Transverse colon (tissue), 4 donors: ENCODE measurements at regions not wholly inside any gene's neighbourhood (a gene's known extent, or its start where the extent isn't known, plus 50 kb on each side); places are given as distances from the start of the nearest gene placed in this dataset.

Experiments
- DNase-seq: peaks from one replicate; pipeline ENCODE4 v3.0.0-alpha.2; 2019
- H3K27ac ChIP-seq, 4 donors: fragments of 200-600 bp; sonication (generic); 2 replicates each; pipeline ENCODE4 v1.5.1; 2016 to 2018; ENCODE audit warnings: inconsistent platforms in 4 of 4
- H3K27me3 ChIP-seq: fragments of 200-600 bp; sonication (generic); 2 replicates; pipeline ENCODE4 v1.5.1; 2017; ENCODE audit warnings: inconsistent platforms
- H3K36me3 ChIP-seq, 4 donors: fragments of 200-600 bp; sonication (generic); 2 replicates each; pipeline ENCODE4 v1.5.1; 2017 to 2019; ENCODE audit warnings: inconsistent platforms in 4 of 4
- H3K4me1 ChIP-seq, 4 donors: fragments of 200-600 bp; sonication (generic); 2 replicates each; pipeline ENCODE4 v1.5.1; 2017 to 2020; ENCODE audit warnings: inconsistent platforms in 4 of 4
- H3K4me3 ChIP-seq, 4 donors: fragments of 200-600 bp; sonication (generic); 1 replicate in 1 of 4; 2 replicates in 3 of 4; pipeline versions ENCODE4 v1.5.1 to v1.6.1; 2017 to 2019; ENCODE audit warnings: inconsistent platforms in 4 of 4
- H3K9me3 ChIP-seq, 2 donors: fragments of 200-600 bp; sonication (generic); 2 replicates each; pipeline ENCODE4 v1.5.1; 2017 to 2019; ENCODE audit warnings: inconsistent platforms in 2 of 2
- EP300 ChIP-seq: sonication (generic); formaldehyde crosslinking; IDR thresholded peaks from one replicate; pipeline ENCODE4 v1.6.1; 2017; ENCODE audit warnings: antibody characterized with exemption, low read depth
- POLR2A ChIP-seq: fragments of 450-650 bp; IDR thresholded peaks from one replicate; pipeline ENCODE4 v1.6.1; 2016; ENCODE audit warnings: antibody characterized with exemption, mild to moderate bottlenecking, moderate library complexity
- POLR2AphosphoS5 ChIP-seq, 3 donors: sonication (generic); formaldehyde crosslinking; IDR thresholded peaks; one replicate each; pipeline ENCODE4 v1.6.1; 2016; ENCODE audit warnings: antibody characterized with exemption in 3 of 3
- WGBS, 2 donors: methylation state at CpG; one replicate each; pipeline ENCODE4 v1.1.5; 2018; ENCODE audit warnings: low coverage in 1 of 2; 5-methylcytosine and 5-hydroxymethylcytosine counted together
- in situ Hi-C, 4 donors: fragments of 200-750 bp; cut with MboI; loops; one replicate each; pipeline versions ENCODE4 v1.15.0 to v1.15.1; 2017; ENCODE audit warnings: low sequenced_read_pairs in 3 of 4, low pct_ligation_motif_present in 1 of 4, low pct_unique_long_range_greater_than_20kb in 1 of 4
- intact Hi-C: fragments of 100-400 bp; cut with DNase I; formaldehyde crosslinking; loops from one replicate; pipeline ENCODE4 v1.15.1; 2023; ENCODE audit warnings: low total_unique reads
- TF ChIP-seq, protein P1 (sequence below), 5 experiments: fragments of 200-600 bp in 3 of 5; fragments of 450-650 bp in 2 of 5; sonication (generic) in 3 of 5; IDR thresholded peaks; 1 replicate in 2 of 5; 2 replicates in 3 of 5; pipeline ENCODE4 v1.5.1; 2016 to 2017; ENCODE audit warnings: antibody characterized with exemption in 5 of 5, inconsistent platforms in 3 of 5, mild to moderate bottlenecking in 2 of 5, moderate library complexity in 1 of 5

GRCh38 chr7:26497801-26498596 lies 206.3 kb downstream of the SNX10 start:
- no peaks in the 10 kb centered on the region for H3K27me3 ChIP-seq
- in situ Hi-C loops (loop anchor here in 1 of 4 donors (5.0 kb wide), 1 partner anchor 131 kb away; no protein-coding TSS in a partner anchor), intact Hi-C loops (no loop called here)
- H3K9me3 ChIP-seq, result no peaks in the 10 kb centered on the region
- no peak for TF ChIP-seq POLR2AphosphoS5 (IDR thresholded peaks at IDR 0.05)
- TF ChIP-seq EP300, result no peak
- TF ChIP-seq, protein P1, sequence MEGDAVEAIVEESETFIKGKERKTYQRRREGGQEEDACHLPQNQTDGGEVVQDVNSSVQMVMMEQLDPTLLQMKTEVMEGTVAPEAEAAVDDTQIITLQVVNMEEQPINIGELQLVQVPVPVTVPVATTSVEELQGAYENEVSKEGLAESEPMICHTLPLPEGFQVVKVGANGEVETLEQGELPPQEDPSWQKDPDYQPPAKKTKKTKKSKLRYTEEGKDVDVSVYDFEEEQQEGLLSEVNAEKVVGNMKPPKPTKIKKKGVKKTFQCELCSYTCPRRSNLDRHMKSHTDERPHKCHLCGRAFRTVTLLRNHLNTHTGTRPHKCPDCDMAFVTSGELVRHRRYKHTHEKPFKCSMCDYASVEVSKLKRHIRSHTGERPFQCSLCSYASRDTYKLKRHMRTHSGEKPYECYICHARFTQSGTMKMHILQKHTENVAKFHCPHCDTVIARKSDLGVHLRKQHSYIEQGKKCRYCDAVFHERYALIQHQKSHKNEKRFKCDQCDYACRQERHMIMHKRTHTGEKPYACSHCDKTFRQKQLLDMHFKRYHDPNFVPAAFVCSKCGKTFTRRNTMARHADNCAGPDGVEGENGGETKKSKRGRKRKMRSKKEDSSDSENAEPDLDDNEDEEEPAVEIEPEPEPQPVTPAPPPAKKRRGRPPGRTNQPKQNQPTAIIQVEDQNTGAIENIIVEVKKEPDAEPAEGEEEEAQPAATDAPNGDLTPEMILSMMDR (IDR thresholded peaks at IDR 0.05), result no peak
- TF ChIP-seq POLR2A, result no peak
- H3K27ac ChIP-seq, result no peak overlapping the region
- 85 to 88% methylated on average over 10 to 12 of the region's 12 CpGs for WGBS, 2 donors
- peaks cover 0 to 3% (median 0%) of the 10 kb centered on the region in 4 donors for H3K4me1 ChIP-seq
- no peak overlapping the region for H3K4me3 ChIP-seq
- DNase-seq, result no peak
- no peaks in the 10 kb centered on the region for H3K36me3 ChIP-seq

- Histone ChIP-seq H3K27me3 (no peaks in the 10 kb centered on the region), H3K36me3 (no peaks in the 10 kb centered on the region), H3K27ac (no peak overlapping the region), H3K4me3 (no peak overlapping the region), H3K9me3 (no peaks in the 10 kb centered on the region), H3K4me1 (no peaks in the 10 kb centered on the region)
- in situ Hi-C loops (loop anchor here in 1 of 4 donors (5.0 kb wide), 1 partner anchor 132 kb away; no protein-coding TSS in a partner anchor), intact Hi-C loops (no loop called here)
- 72 to 80% methylated on average over 1 to 3 of the region's 3 CpGs for WGBS, 2 donors
- TF ChIP-seq POLR2A (no peak), POLR2AphosphoS5 (IDR thresholded peaks at IDR 0.05) (no peak), EP300 (no peak)
- TF ChIP-seq, protein P1 (IDR thresholded peaks at IDR 0.05), result no peak
- peak; percentile 33 for DNase-seq
These were observed 207.7 kb downstream of the SNX10 start for GRCh38 chr7:26499315-26499897.

- Histone ChIP-seq H3K36me3 (no peaks in the 10 kb centered on the region), H3K4me3 (no peak overlapping the region), H3K27ac (no peak overlapping the region), H3K9me3 (no peaks in the 10 kb centered on the region), H3K4me1 (no peaks in the 10 kb centered on the region), H3K27me3 (no peaks in the 10 kb centered on the region)
- WGBS, 2 donors, result 38 to 54% methylated on average over 3 to 6 of the region's 6 CpGs
- no peak for TF ChIP-seq POLR2A
- TF ChIP-seq, protein P1 (IDR thresholded peaks at IDR 0.05), result peak; percentile 34 to 59 (median 44)
- in situ Hi-C loops, result loop anchor here in 1 of 4 donors (10.0 kb wide), 1 partner anchor 126 kb away; no protein-coding TSS in a partner anchor
- no peak for DNase-seq
- intact Hi-C loops, result no loop called here
These were observed 209.2 kb downstream of the SNX10 start for GRCh38 chr7:26500749-26501352.

- Histone ChIP-seq H3K27ac (no peak overlapping the region), H3K4me3 (no peak overlapping the region), H3K4me1 (no peaks in the 10 kb centered on the region), H3K36me3 (no peaks in the 10 kb centered on the region), H3K9me3 (no peaks in the 10 kb centered on the region), H3K27me3 (no peaks in the 10 kb centered on the region)
- WGBS, 2 donors, result 92 to 100% methylated on average over 6 of the region's 6 CpGs
- in situ Hi-C loops, result loop anchor here in 1 of 4 donors (10.0 kb wide), 1 partner anchor 130 kb away; no protein-coding TSS in a partner anchor
- DNase-seq, result no peak
- no peak for TF ChIP-seq EP300
- no peak for TF ChIP-seq POLR2AphosphoS5 (IDR thresholded peaks at IDR 0.05)
- TF ChIP-seq, protein P1 (IDR thresholded peaks at IDR 0.05), result no peak
- TF ChIP-seq POLR2A, result no peak
- intact Hi-C loops, result no loop called here
These were observed 212.9 kb downstream of the SNX10 start for GRCh38 chr7:26504411-26505120.
